ENCODE measurements at regions not wholly inside any gene's neighbourhood (a gene's known extent, or its start where the extent isn't known, plus 50 kb on each side); places are given as distances from the start of the nearest gene placed in this dataset.

GRCh38 chr1:106954661-106955229 is 101.7 kb upstream of the PRMT6 start:
- TF ChIP-seq CTCF (IDR thresholded peaks at IDR 0.05) (no peak), EP300 (IDR thresholded peaks at IDR 0.05) (no peak), POLR2AphosphoS5 (IDR thresholded peaks at IDR 0.05) (no peak), POLR2A (IDR thresholded peaks at IDR 0.05) (no peak)
